ENCODE measurements at regions not wholly inside any gene's neighbourhood (a gene's known extent, or its start where the extent isn't known, plus 50 kb on each side); places are given as distances from the start of the nearest gene placed in this dataset.

- no peaks in the 10 kb centered on the region for H3K9me3 ChIP-seq
- H2AFZ ChIP-seq (ENCODE audit: low read depth), result no peak overlapping the region
- H3K9me2 ChIP-seq, result no peaks in the 10 kb centered on the region
- no peak for DNase-seq
- H3K79me2 ChIP-seq (ENCODE audit: insufficient read depth), result no peaks in the 10 kb centered on the region
- H3K9ac ChIP-seq, result no peak overlapping the region
- CTCF ChIA-PET, result interaction anchor here (1.4 kb wide), 1 partner anchor 44 kb away, joined by 4 read pairs; no protein-coding TSS in a partner anchor
- no peaks in the 10 kb centered on the region for H3K27me3 ChIP-seq (ENCODE audit: insufficient read depth)
- H3K4me2 ChIP-seq, result no peak overlapping the region
- no peaks in the 10 kb centered on the region for H3K36me3 ChIP-seq (replicated peaks in 1 of 2; ENCODE audit: control insufficient read depth in 1 of 2, insufficient read depth in 2 of 2, low read length in 1 of 2)
- POLR2A ChIA-PET, result no interaction called here
- H3K4me3 ChIP-seq (ENCODE audit: low read depth in 2 of 2, low read length in 1 of 2), result no peak overlapping the region
- 19% methylated on average over 7 of the region's 7 CpGs for WGBS (ENCODE audit: low lambda C conversion rate)
- H3F3A ChIP-seq (replicated peaks; ENCODE audit: insufficient read depth), result no peaks in the 10 kb centered on the region
- H4K20me1 ChIP-seq (ENCODE audit: insufficient read depth), result no peaks in the 10 kb centered on the region
- no peak overlapping the region for H3K27ac ChIP-seq (ENCODE audit: low read depth in 2 of 2, low read length in 1 of 2)
- TF ChIP-seq ELF1 (IDR thresholded peaks at IDR 0.05) (no peak), SIN3A (IDR thresholded peaks at IDR 0.05; ENCODE audit: borderline replicate concordance, low read depth, low read length) (no peak), PBX3 (IDR thresholded peaks at IDR 0.05) (no peak), MEF2A (IDR thresholded peaks at IDR 0.05; ENCODE audit: borderline replicate concordance, low read depth) (no peak), YY1 (IDR thresholded peaks at IDR 0.05; ENCODE audit: low read depth) (no peak), GABPA (IDR thresholded peaks at IDR 0.05; ENCODE audit: low read depth) (no peak), RFX5 (IDR thresholded peaks at IDR 0.05; ENCODE audit: low read length) (no peak), JUND (IDR thresholded peaks at IDR 0.05) (no peak)
- TF ChIP-seq, protein P1, sequence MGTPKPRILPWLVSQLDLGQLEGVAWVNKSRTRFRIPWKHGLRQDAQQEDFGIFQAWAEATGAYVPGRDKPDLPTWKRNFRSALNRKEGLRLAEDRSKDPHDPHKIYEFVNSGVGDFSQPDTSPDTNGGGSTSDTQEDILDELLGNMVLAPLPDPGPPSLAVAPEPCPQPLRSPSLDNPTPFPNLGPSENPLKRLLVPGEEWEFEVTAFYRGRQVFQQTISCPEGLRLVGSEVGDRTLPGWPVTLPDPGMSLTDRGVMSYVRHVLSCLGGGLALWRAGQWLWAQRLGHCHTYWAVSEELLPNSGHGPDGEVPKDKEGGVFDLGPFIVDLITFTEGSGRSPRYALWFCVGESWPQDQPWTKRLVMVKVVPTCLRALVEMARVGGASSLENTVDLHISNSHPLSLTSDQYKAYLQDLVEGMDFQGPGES (IDR thresholded peaks at IDR 0.05; ENCODE audit: low read depth, low read length), result no peak
- TF ChIP-seq, protein P2, sequence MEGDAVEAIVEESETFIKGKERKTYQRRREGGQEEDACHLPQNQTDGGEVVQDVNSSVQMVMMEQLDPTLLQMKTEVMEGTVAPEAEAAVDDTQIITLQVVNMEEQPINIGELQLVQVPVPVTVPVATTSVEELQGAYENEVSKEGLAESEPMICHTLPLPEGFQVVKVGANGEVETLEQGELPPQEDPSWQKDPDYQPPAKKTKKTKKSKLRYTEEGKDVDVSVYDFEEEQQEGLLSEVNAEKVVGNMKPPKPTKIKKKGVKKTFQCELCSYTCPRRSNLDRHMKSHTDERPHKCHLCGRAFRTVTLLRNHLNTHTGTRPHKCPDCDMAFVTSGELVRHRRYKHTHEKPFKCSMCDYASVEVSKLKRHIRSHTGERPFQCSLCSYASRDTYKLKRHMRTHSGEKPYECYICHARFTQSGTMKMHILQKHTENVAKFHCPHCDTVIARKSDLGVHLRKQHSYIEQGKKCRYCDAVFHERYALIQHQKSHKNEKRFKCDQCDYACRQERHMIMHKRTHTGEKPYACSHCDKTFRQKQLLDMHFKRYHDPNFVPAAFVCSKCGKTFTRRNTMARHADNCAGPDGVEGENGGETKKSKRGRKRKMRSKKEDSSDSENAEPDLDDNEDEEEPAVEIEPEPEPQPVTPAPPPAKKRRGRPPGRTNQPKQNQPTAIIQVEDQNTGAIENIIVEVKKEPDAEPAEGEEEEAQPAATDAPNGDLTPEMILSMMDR (IDR thresholded peaks at IDR 0.05), result no peak
- no peaks in the 10 kb centered on the region for H3K4me1 ChIP-seq (ENCODE audit: control insufficient read depth in 1 of 2, insufficient read depth in 2 of 2, low read depth in 1 of 2, low read length in 1 of 2)
Observed at GRCh38 chr6:6503191-6503590, 85.3 kb upstream of the LY86 start.

GRCh38 chr6:6505111-6505510 lies 83.4 kb upstream of the LY86 start:
- Histone ChIP-seq H3K9me2 (no peaks in the 10 kb centered on the region), H3F3A (replicated peaks; ENCODE audit: insufficient read depth) (no peaks in the 10 kb centered on the region), H3K4me3 (ENCODE audit: low read depth in 2 of 2, low read length in 1 of 2) (no peak overlapping the region), H3K36me3 (replicated peaks in 1 of 2; ENCODE audit: control insufficient read depth in 1 of 2, insufficient read depth in 2 of 2, low read length in 1 of 2) (no peaks in the 10 kb centered on the region), H3K9me3 (no peaks in the 10 kb centered on the region), H4K20me1 (ENCODE audit: insufficient read depth) (no peaks in the 10 kb centered on the region), H2AFZ (ENCODE audit: low read depth) (no peak overlapping the region), H3K4me1 (ENCODE audit: control insufficient read depth in 1 of 2, insufficient read depth in 2 of 2, low read depth in 1 of 2, low read length in 1 of 2) (no peaks in the 10 kb centered on the region), H3K4me2 (no peak overlapping the region), H3K27ac (ENCODE audit: low read depth in 2 of 2, low read length in 1 of 2) (no peak overlapping the region), H3K9ac (no peak overlapping the region), H3K27me3 (ENCODE audit: insufficient read depth) (no peaks in the 10 kb centered on the region), H3K79me2 (ENCODE audit: insufficient read depth) (no peaks in the 10 kb centered on the region)
- ChIA-PET CTCF (no interaction called here), POLR2A (no interaction called here)
- 0% methylated on average over 3 of the region's 3 CpGs for WGBS (ENCODE audit: low lambda C conversion rate)
- DNase-seq, result no peak
- no peak for TF ChIP-seq MEF2A (IDR thresholded peaks at IDR 0.05; ENCODE audit: borderline replicate concordance, low read depth)
- TF ChIP-seq, protein P3, sequence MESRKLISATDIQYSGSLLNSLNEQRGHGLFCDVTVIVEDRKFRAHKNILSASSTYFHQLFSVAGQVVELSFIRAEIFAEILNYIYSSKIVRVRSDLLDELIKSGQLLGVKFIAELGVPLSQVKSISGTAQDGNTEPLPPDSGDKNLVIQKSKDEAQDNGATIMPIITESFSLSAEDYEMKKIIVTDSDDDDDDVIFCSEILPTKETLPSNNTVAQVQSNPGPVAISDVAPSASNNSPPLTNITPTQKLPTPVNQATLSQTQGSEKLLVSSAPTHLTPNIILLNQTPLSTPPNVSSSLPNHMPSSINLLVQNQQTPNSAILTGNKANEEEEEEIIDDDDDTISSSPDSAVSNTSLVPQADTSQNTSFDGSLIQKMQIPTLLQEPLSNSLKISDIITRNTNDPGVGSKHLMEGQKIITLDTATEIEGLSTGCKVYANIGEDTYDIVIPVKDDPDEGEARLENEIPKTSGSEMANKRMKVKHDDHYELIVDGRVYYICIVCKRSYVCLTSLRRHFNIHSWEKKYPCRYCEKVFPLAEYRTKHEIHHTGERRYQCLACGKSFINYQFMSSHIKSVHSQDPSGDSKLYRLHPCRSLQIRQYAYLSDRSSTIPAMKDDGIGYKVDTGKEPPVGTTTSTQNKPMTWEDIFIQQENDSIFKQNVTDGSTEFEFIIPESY (IDR thresholded peaks at IDR 0.05; ENCODE audit: borderline replicate concordance, low read depth), result no peak
- TF ChIP-seq NRF1 (IDR thresholded peaks at IDR 0.05; ENCODE audit: low read depth, low read length), result no peak
- TF ChIP-seq NFIC (IDR thresholded peaks at IDR 0.05; ENCODE audit: borderline replicate concordance), result no peak
- no peak for TF ChIP-seq JUND (IDR thresholded peaks at IDR 0.05)
- TF ChIP-seq FOXM1 (IDR thresholded peaks at IDR 0.05; ENCODE audit: low read depth), result no peak
- TF ChIP-seq REST (IDR thresholded peaks at IDR 0.05; ENCODE audit: low read depth, low read length), result no peak
- TF ChIP-seq, protein P2 (IDR thresholded peaks at IDR 0.05), result no peak
- no peak for TF ChIP-seq FOXJ3 (CRISPR knock-in tag; IDR thresholded peaks at IDR 0.05)

All from SK-N-SH (cell line).